CD14-positive monocyte (primary cell): ENCODE measurements at regions not wholly inside any gene's neighbourhood (a gene's known extent, or its start where the extent isn't known, plus 50 kb on each side); places are given as distances from the start of the nearest gene placed in this dataset.
A peak's percentile ranks its signal among the peaks of the same experiment; 100 is the strongest.

Source experiments
- DNase-seq, 3 donors: peaks; one replicate each; pipeline ENCODE4 v3.0.0-alpha.2; 2011 to 2022
- H2AFZ ChIP-seq: 2 replicates; pipeline ENCODE4 v1.6.0; 2012; ENCODE audit warnings: mild to moderate bottlenecking, low read depth, low read length, inconsistent platforms; ENCODE audit not compliant: insufficient read depth, poor library complexity, severe bottlenecking
- H3K27ac ChIP-seq, 2 donors: 1 replicate in 1 of 2; 2 replicates in 1 of 2; pipeline ENCODE4 v1.5.1; 2012 to 2013; ENCODE audit warnings: low read length in 2 of 2, control low read depth in 1 of 2, inconsistent platforms in 1 of 2, low read depth in 1 of 2, mild to moderate bottlenecking in 1 of 2
- H3K27me3 ChIP-seq, 2 donors: one replicate each; pipeline versions ENCODE4 v1.6.0 to v1.6.1; 2011 to 2013; ENCODE audit warnings: low read length in 2 of 2; ENCODE audit not compliant: control insufficient read depth in 2 of 2, insufficient read depth in 2 of 2
- H3K36me3 ChIP-seq, 2 donors: replicated peaks in 1 of 2; 1 replicate in 1 of 2; 2 replicates in 1 of 2; pipeline versions ENCODE4 v1.5.1 to v1.6.1; 2012 to 2013; ENCODE audit warnings: low read length in 2 of 2, control low read depth in 1 of 2, inconsistent platforms in 1 of 2, mild to moderate bottlenecking in 1 of 2; ENCODE audit not compliant: insufficient read depth in 2 of 2, control insufficient read depth in 1 of 2
- H3K4me1 ChIP-seq, 2 donors: 1 replicate in 1 of 2; 2 replicates in 1 of 2; pipeline versions ENCODE4 v1.5.1 to v1.6.1; 2012 to 2013; ENCODE audit warnings: low read length in 2 of 2, control low read depth in 1 of 2, inconsistent platforms in 1 of 2, mild to moderate bottlenecking in 1 of 2, moderate library complexity in 1 of 2; ENCODE audit not compliant: insufficient read depth in 2 of 2, control insufficient read depth in 1 of 2
- H3K4me2 ChIP-seq: replicated peaks from 2 replicates; pipeline ENCODE3; 2012; ENCODE audit warnings: low read length, moderate library complexity, mild to moderate bottlenecking; ENCODE audit not compliant: poor library complexity, severe bottlenecking; ENCODE audit errors: extremely low read depth
- H3K4me3 ChIP-seq, 3 experiments: fragments of 200-600 bp in 1 of 3; sonication (generic) in 1 of 3; replicated peaks in 1 of 3; 1 replicate in 2 of 3; 2 replicates in 1 of 3; pipeline ENCODE4 v1.5.1; 2011 to 2013; ENCODE audit warnings: low read length in 3 of 3, mild to moderate bottlenecking in 3 of 3, control low read depth in 2 of 3, low read depth in 2 of 3, inconsistent platforms in 1 of 3, moderate library complexity in 1 of 3
- H3K79me2 ChIP-seq: 2 replicates; pipeline ENCODE4 v1.6.0; 2012; ENCODE audit warnings: mild to moderate bottlenecking, control low read depth, inconsistent platforms, low read length, moderate library complexity; ENCODE audit not compliant: insufficient read depth
- H3K9ac ChIP-seq: 2 replicates; pipeline ENCODE4 v1.6.0; 2017; ENCODE audit warnings: low read length, mild to moderate bottlenecking; ENCODE audit not compliant: insufficient read depth, poor library complexity, severe bottlenecking
- H3K9me3 ChIP-seq, 2 donors: replicated peaks in 1 of 2; 1 replicate in 1 of 2; 2 replicates in 1 of 2; pipeline versions ENCODE4 v1.5.1 to v1.6.1; 2012 to 2013; ENCODE audit warnings: low read length in 2 of 2, control low read depth in 1 of 2; ENCODE audit not compliant: control insufficient read depth in 1 of 2, insufficient read depth in 1 of 2
- H4K20me1 ChIP-seq: 2 replicates; pipeline ENCODE4 v1.6.0; 2012; ENCODE audit warnings: mild to moderate bottlenecking, low read length, control low read depth, moderate library complexity; ENCODE audit not compliant: insufficient read depth
- H3K27ac Mint-ChIP-seq, 7 donors: one replicate each; pipeline ENCODE4 v1.8.0; 2020; ENCODE audit warnings: mild to moderate bottlenecking in 7 of 7, mixed read lengths in 7 of 7, moderate library complexity in 6 of 7, inconsistent platforms in 2 of 7
- H3K27me3 Mint-ChIP-seq, 3 donors: one replicate each; pipeline ENCODE4 v1.8.0; 2021 to 2022; ENCODE audit warnings: low read depth in 3 of 3, mild to moderate bottlenecking in 3 of 3, mixed read lengths in 3 of 3, moderate library complexity in 3 of 3, inconsistent platforms in 1 of 3
- H3K36me3 Mint-ChIP-seq, 2 donors: one replicate each; pipeline ENCODE4 v1.8.0; 2020; ENCODE audit warnings: mixed read lengths in 2 of 2, inconsistent platforms in 1 of 2, mild to moderate bottlenecking in 1 of 2
- H3K4me1 Mint-ChIP-seq: one replicate; pipeline ENCODE4 v1.8.0; 2020; ENCODE audit warnings: mild to moderate bottlenecking, mixed read lengths
- H3K4me3 Mint-ChIP-seq, 2 donors: one replicate each; pipeline ENCODE4 v1.8.0; 2020; ENCODE audit warnings: mild to moderate bottlenecking in 2 of 2, mixed read lengths in 2 of 2, moderate library complexity in 1 of 2
- H3K9me3 Mint-ChIP-seq, 7 donors: one replicate each; pipeline ENCODE4 v1.8.0; 2020 to 2022; ENCODE audit warnings: mixed read lengths in 7 of 7, mild to moderate bottlenecking in 6 of 7, moderate library complexity in 6 of 7, inconsistent platforms in 2 of 7
- CTCF ChIP-seq: fragments of 200-600 bp; IDR thresholded peaks from one replicate; pipeline ENCODE4 v1.8.0; 2022; ENCODE audit warnings: antibody characterized with exemption, mild to moderate bottlenecking
- WGBS: methylation state at CpG from one replicate; pipeline ENCODE4 v1.1.5; 2013; ENCODE audit warnings: missing lambda C conversion rate; ENCODE audit not compliant: insufficient coverage; 5-methylcytosine and 5-hydroxymethylcytosine counted together
- intact Hi-C, 2 donors: fragments of 100-400 bp; cut with micrococcal nuclease; formaldehyde crosslinking; loops; one replicate each; pipeline versions ENCODE4 v1.15.0 to v1.15.1; 2023

GRCh38 chr12:89863493-89863938 lies 154.9 kb upstream of the ATP2B1 start:
- Mint-ChIP-seq H3K27me3 (peaks cover 0 to 2% (median 0%) of the 10 kb centered on the region in 3 donors), H3K27ac (peak overlapping the region; percentile 97 to 100 (median 99)), H3K9me3 (peaks cover 0 to 2% (median 0%) of the 10 kb centered on the region in 7 donors), H3K4me1 (peaks cover 61% of the 10 kb centered on the region), H3K36me3 (peaks cover 2 to 16% of the 10 kb centered on the region in 2 donors), H3K4me3 (peak overlapping the region in 1 of 2 donors; percentile 68)
- Histone ChIP-seq H3K36me3 (no peaks in the 10 kb centered on the region), H3K4me1 (peaks cover 60 to 65% of the 10 kb centered on the region in 2 donors), H3K4me3 (peak overlapping the region in 1 of 3 experiments; percentile 54), H3K9ac (peak overlapping the region; percentile 66), H3K4me2 (peak overlapping the region; percentile 67), H2AFZ (no peak overlapping the region), H4K20me1 (no peaks in the 10 kb centered on the region), H3K79me2 (no peaks in the 10 kb centered on the region), H3K27ac (peak overlapping the region; percentile 74 to 98), H3K9me3 (no peaks in the 10 kb centered on the region), H3K27me3 (no peaks in the 10 kb centered on the region)
- TF ChIP-seq CTCF = no peak
- 47% methylated on average over 5 of the region's 7 CpGs for WGBS
- DNase-seq = peak in 2 of 3 donors; percentile 26 to 29
- intact Hi-C loops = loop anchor here (2.0 to 10.0 kb wide), 4 partner anchors 51 to 156 kb away; partner anchors contain the start of gene ATP2B1 (in 1 of the 2)

- Histone ChIP-seq H3K27me3 (no peaks in the 10 kb centered on the region), H4K20me1 (no peaks in the 10 kb centered on the region), H3K4me3 (peak overlapping the region in 1 of 3 experiments; percentile 54), H2AFZ (no peak overlapping the region), H3K27ac (peak overlapping the region; percentile 74 to 98), H3K36me3 (no peaks in the 10 kb centered on the region), H3K9ac (peak overlapping the region; percentile 66), H3K4me2 (peak overlapping the region; percentile 67), H3K79me2 (no peaks in the 10 kb centered on the region), H3K4me1 (peaks cover 67 to 72% of the 10 kb centered on the region in 2 donors), H3K9me3 (no peaks in the 10 kb centered on the region)
- peak; percentile 89 to 95 (median 91) for DNase-seq
- whole genome bisulfite sequencing = 0% methylated on average over 4 of the region's 7 CpGs
- Mint-ChIP-seq H3K9me3 (peaks cover 0 to 2% (median 0%) of the 10 kb centered on the region in 7 donors), H3K36me3 (peaks cover 2 to 17% of the 10 kb centered on the region in 2 donors), H3K4me3 (peak overlapping the region in 1 of 2 donors; percentile 68), H3K27me3 (peaks cover 0 to 2% (median 0%) of the 10 kb centered on the region in 3 donors), H3K4me1 (peaks cover 68% of the 10 kb centered on the region), H3K27ac (peak overlapping the region; percentile 97 to 100 (median 99))
- intact Hi-C loops = loop anchor here (2.0 to 10.0 kb wide), 4 partner anchors 52 to 155 kb away; partner anchors contain the start of gene ATP2B1 (in 1 of the 2)
- no peak for TF ChIP-seq CTCF
Measured at GRCh38 chr12:89862511-89863445, 154.1 kb upstream of the ATP2B1 start.
